Loucy (cell line): ENCODE measurements at regions not wholly inside any gene's neighbourhood (a gene's known extent, or its start where the extent isn't known, plus 50 kb on each side); places are given as distances from the start of the nearest gene placed in this dataset.
"Not testable (repeated sequence)": the region's sequence is repeated elsewhere in the genome, so short reads cannot be mapped to it uniquely, and the experiment has no call there.

Experiments
- H2AFZ ChIP-seq: fragments of 200-600 bp; sonication (generic); 2 replicates; pipeline ENCODE4 v1.6.0; 2016; ENCODE audit warnings: antibody characterized with exemption, mild to moderate bottlenecking, low read length, moderate library complexity
- H3F3A ChIP-seq: fragments of 200-600 bp; 2 replicates; pipeline ENCODE4 v1.6.0; 2016; ENCODE audit warnings: antibody characterized with exemption, low read depth, mild to moderate bottlenecking
- H3K27me3 ChIP-seq: fragments of 200-600 bp; sonication (generic); 2 replicates; pipeline ENCODE4 v1.6.1; 2014; ENCODE audit warnings: low read length, mild to moderate bottlenecking; ENCODE audit not compliant: insufficient read depth, poor library complexity, severe bottlenecking
- H3K36me3 ChIP-seq: fragments of 200-600 bp; sonication (generic); 2 replicates; pipeline ENCODE4 v1.6.1; 2016; ENCODE audit warnings: low read length; ENCODE audit not compliant: insufficient read depth
- H3K4me1 ChIP-seq: fragments of 200-600 bp; sonication (generic); 2 replicates; pipeline ENCODE4 v1.5.1; 2014; ENCODE audit warnings: low read length, mild to moderate bottlenecking; ENCODE audit not compliant: insufficient read depth, poor library complexity, severe bottlenecking
- H3K4me2 ChIP-seq: fragments of 200-600 bp; sonication (generic); 2 replicates; pipeline ENCODE4 v1.6.0; 2014; ENCODE audit warnings: antibody characterized with exemption, low read length, low read depth, mild to moderate bottlenecking; ENCODE audit not compliant: poor library complexity, severe bottlenecking
- H3K4me3 ChIP-seq: fragments of 200-600 bp; sonication (generic); 2 replicates; pipeline ENCODE4 v1.5.1; 2014; ENCODE audit warnings: low read length, mild to moderate bottlenecking, mixed read lengths; ENCODE audit not compliant: poor library complexity, severe bottlenecking
- H3K79me2 ChIP-seq: fragments of 200-600 bp; sonication (generic); 2 replicates; pipeline ENCODE4 v1.6.1; 2014; ENCODE audit warnings: low read length; ENCODE audit not compliant: insufficient read depth
- H3K9ac ChIP-seq: fragments of 200-600 bp; sonication (generic); 2 replicates; pipeline ENCODE4 v1.6.0; 2014; ENCODE audit warnings: mild to moderate bottlenecking, low read depth, low read length, moderate library complexity; ENCODE audit not compliant: poor library complexity, severe bottlenecking
- H3K9me2 ChIP-seq: fragments of 200-600 bp; sonication (generic); replicated peaks from 2 replicates; pipeline ENCODE4 v1.6.1; 2016; ENCODE audit warnings: low read depth, low read length, mixed read lengths
- H3K9me3 ChIP-seq: fragments of 200-600 bp; sonication (generic); 2 replicates; pipeline ENCODE4 v1.6.1; 2014; ENCODE audit warnings: mild to moderate bottlenecking, antibody characterized with exemption, low read length, low read depth; ENCODE audit not compliant: insufficient read depth
- H4K20me1 ChIP-seq: fragments of 200-600 bp; sonication (generic); 2 replicates; pipeline ENCODE4 v1.6.0; 2014; ENCODE audit warnings: antibody characterized with exemption, low read length, mild to moderate bottlenecking; ENCODE audit not compliant: insufficient read depth, poor library complexity, severe bottlenecking

DNA sequence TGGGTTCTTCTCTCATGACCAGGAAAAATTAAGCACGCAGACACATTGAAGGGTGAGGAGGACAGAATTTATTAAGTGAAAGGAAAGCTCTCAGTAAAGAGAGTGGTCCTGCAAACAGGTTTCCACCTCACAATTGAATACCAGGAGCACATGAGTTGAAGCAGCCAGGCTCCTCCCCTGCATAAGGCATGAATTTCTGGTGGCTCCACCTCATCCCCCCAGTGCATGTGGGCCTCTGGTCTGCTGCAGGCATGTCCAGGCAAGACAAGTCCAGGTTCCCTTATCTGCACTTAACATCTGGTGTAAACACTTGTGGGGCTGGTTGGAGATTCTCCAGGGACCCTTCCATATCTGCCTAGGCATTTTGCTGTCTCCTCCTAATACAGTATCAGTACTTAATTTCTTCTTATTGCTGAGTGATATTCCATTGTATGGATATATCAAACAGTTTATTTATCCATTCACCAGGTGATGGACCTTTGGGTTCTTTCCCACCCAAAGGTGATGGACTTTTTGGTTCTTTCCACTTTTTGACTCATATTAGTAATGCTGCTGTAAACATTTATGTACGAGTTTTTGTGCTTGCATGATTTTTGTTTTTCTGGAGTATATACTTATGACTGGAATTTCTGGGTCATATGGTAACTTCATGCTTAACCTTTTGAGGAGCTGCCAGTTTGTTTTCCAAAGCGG is 104.3 kb upstream of the ZNF519 start:
- not testable (repeated sequence) for H3K4me3 ChIP-seq, H2AFZ ChIP-seq, H3K79me2 ChIP-seq, H3K9ac ChIP-seq, H3K27me3 ChIP-seq, H3K4me1 ChIP-seq, H3K9me3 ChIP-seq, H3K36me3 ChIP-seq, H3K9me2 ChIP-seq, H3K4me2 ChIP-seq, H4K20me1 ChIP-seq, H3F3A ChIP-seq

- not testable (repeated sequence) for H3K9me2 ChIP-seq, H3K36me3 ChIP-seq, H2AFZ ChIP-seq, H3K9ac ChIP-seq, H3K9me3 ChIP-seq, H3K4me3 ChIP-seq, H4K20me1 ChIP-seq, H3K27me3 ChIP-seq, H3K4me2 ChIP-seq, H3F3A ChIP-seq, H3K79me2 ChIP-seq, H3K4me1 ChIP-seq
These were observed 93.0 kb upstream of the ZNF519 start for GRCh38 chr18:14225286-14225679.

GRCh38 chr18:14224551-14225285 is 92.5 kb upstream of the ZNF519 start:
- not testable (repeated sequence) for H3K4me2 ChIP-seq, H3F3A ChIP-seq, H3K27me3 ChIP-seq, H3K9ac ChIP-seq, H4K20me1 ChIP-seq, H3K4me3 ChIP-seq, H3K79me2 ChIP-seq, H3K9me2 ChIP-seq, H3K9me3 ChIP-seq, H3K36me3 ChIP-seq, H3K4me1 ChIP-seq, H2AFZ ChIP-seq

DNA sequence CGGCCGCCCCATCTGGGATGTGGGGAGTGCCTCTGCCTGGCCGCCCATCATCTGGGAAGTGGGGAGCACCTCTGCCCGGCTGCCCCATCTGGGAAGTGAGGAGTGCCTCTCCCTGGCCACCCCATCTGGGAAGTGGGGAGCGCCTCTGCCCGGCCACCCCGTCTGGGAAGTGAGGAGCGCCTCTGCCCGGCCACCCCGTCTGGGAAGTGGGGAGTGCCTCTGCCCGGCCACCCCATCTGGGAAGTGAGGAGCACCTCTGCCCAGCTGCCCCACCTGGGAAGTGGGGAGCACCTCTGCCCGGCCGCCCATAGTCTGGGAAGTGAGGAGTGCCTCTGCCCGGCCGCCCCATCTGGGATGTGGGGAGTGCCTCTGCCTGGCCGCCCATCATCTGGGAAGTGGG is 91.7 kb upstream of the ZNF519 start:
- not testable (repeated sequence) for H3K27me3 ChIP-seq, H3F3A ChIP-seq, H3K9me2 ChIP-seq, H3K4me1 ChIP-seq, H3K4me3 ChIP-seq, H3K36me3 ChIP-seq, H3K9ac ChIP-seq, H3K9me3 ChIP-seq, H3K79me2 ChIP-seq, H4K20me1 ChIP-seq, H2AFZ ChIP-seq, H3K4me2 ChIP-seq

DNA sequence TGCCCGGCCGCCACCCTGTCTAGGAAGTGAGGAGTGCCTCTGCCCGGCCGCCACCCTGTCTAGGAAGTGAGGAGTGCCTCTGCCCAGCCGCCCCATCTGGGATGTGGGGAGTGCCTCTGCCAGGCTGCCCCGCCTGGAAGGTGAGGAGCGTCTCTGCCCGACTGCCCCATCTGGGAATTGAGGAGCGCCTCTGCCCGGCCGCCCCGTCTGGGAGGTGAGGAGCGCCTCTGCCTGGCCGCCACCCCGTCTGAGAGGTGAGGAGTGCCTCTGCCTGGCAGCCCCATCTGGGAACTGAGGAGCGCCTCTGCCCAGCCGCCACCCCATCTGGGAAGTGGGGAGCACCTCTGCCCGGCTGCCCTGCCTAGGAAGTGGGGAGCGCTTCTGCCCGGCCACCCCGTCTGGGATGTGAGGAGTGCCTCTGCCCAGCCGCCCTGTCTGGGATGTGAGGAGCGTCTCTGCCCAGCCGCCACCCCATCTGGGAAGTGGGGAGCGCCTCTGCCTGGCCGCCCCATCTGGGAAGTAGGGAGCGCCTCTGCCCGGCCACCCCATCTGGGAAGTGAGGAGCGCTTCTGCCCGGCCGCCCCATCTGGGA is 91.1 kb upstream of the ZNF519 start:
- H3K79me2 ChIP-seq, H3K9ac ChIP-seq, H3K9me2 ChIP-seq, H3K4me3 ChIP-seq, H3F3A ChIP-seq, H3K9me3 ChIP-seq, H3K4me2 ChIP-seq, H3K4me1 ChIP-seq, H3K27me3 ChIP-seq, H2AFZ ChIP-seq, H3K36me3 ChIP-seq, H4K20me1 ChIP-seq: not testable (repeated sequence)

DNA sequence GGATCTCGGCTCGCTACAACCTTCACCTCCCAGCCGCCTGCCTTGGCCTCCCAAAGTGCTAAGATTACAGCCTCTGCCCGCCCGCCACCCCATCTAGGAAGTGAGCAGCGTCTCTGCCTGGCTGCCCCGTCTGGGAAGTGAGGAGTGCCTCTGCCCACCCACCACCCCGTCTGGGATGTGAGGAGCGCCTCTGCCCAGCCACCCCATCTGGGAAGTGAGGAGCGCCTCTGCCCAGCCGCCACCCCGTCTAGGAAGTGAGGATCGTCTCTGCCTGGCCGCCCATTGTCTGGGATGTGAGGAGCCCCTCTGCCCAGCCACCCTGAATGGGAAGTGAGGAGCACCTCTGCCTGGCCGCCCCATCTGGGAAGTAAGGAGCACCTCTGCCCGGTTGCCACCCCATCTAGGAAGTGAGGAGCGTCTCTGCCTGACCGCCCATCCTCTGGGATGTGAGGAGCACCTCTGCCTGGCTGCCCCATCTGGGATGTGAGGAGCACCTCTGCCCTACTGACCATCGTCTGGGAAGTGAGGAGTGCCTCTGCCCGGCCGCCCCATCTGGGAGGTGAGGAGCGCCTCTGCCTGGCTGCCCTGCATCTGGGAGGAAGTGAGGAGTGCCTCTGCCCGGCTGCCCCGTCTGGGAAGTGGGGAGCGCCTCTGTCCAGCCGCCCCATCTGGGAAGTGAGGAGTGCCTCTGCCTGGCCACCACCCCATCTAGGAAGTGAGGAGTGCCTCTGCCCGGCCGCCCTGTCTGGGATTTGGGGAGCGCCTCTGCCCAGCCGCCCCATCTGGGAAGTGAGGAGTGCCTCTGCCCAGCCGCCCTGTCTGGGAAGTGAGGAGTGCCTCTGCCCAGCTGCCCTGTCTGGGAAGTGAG is 90.4 kb upstream of the ZNF519 start:
- H3K9me3 ChIP-seq, H2AFZ ChIP-seq, H3K79me2 ChIP-seq, H3K36me3 ChIP-seq, H3F3A ChIP-seq, H3K9ac ChIP-seq, H3K27me3 ChIP-seq, H3K4me1 ChIP-seq, H3K9me2 ChIP-seq, H4K20me1 ChIP-seq, H3K4me3 ChIP-seq, H3K4me2 ChIP-seq: not testable (repeated sequence)
